IMR-90 (cell line): ENCODE measurements at regions not wholly inside any gene's neighbourhood (a gene's known extent, or its start where the extent isn't known, plus 50 kb on each side); places are given as distances from the start of the nearest gene placed in this dataset.

Source experiments
- ATAC-seq: fragments of 200-7000 bp; cut with Tn5 transposase; 2 replicates; pipeline ENCODE4 v1.9.1; 2020; ENCODE audit warnings: low read depth, mild to moderate bottlenecking, moderate library complexity
- BruUV-seq: library from RNA; stranded (reverse); fragments of 400-500 nt; replicated peaks from 2 replicates; lab custom pipeline; 2021; lab: Mats Ljungman, UMichigan
- CTCF ChIA-PET: fragments of 300-600 bp; formaldehyde crosslinking; extraction: SDS; loops from one replicate; lab custom pipeline; 2021; ENCODE audit warnings: antibody characterized with exemption; lab: Yijun Ruan, JAX
- POLR2A ChIA-PET: fragments of 300-600 bp; sonication (Branson Sonifier 250); formaldehyde crosslinking; loops from one replicate; lab custom pipeline; 2022; ENCODE audit warnings: antibody characterized with exemption; ENCODE audit not compliant: unreplicated experiment; lab: Charles Lee
- DNase-seq: peaks from one replicate; pipeline ENCODE4 v3.0.0; 2013
- H2AFZ ChIP-seq: replicated peaks from 2 replicates; pipeline ENCODE3; 2013; ENCODE audit warnings: low read length, mild to moderate bottlenecking; ENCODE audit not compliant: poor library complexity
- H2AK5ac ChIP-seq: 2 replicates; pipeline ENCODE4 v1.6.1; 2013; ENCODE audit warnings: low read depth, low read length, inconsistent platforms
- H2AK9ac ChIP-seq: replicated peaks from 2 replicates; pipeline ENCODE3; 2013; ENCODE audit warnings: mild to moderate bottlenecking, low read depth, low read length, moderate library complexity; ENCODE audit not compliant: poor library complexity
- H2BK120ac ChIP-seq: 2 replicates; pipeline ENCODE4 v1.6.1; 2013; ENCODE audit warnings: low read depth, low read length, inconsistent platforms
- H2BK15ac ChIP-seq: 3 replicates; pipeline ENCODE4 v1.6.1; 2013; ENCODE audit warnings: low read depth, low read length, inconsistent platforms
- H2BK20ac ChIP-seq: 2 replicates; pipeline ENCODE4 v1.6.1; 2013; ENCODE audit warnings: low read depth, mild to moderate bottlenecking, inconsistent platforms, low read length, moderate library complexity
- H2BK5ac ChIP-seq: 2 replicates; pipeline ENCODE4 v1.6.1; 2013; ENCODE audit warnings: mild to moderate bottlenecking, low read depth, low read length, inconsistent platforms; ENCODE audit not compliant: poor library complexity, severe bottlenecking
- H3K14ac ChIP-seq: replicated peaks from 2 replicates; pipeline ENCODE4 v1.6.1; 2013; ENCODE audit warnings: low read depth, low read length, inconsistent platforms
- H3K18ac ChIP-seq: 2 replicates; pipeline ENCODE4 v1.6.1; 2013; ENCODE audit warnings: low read depth, low read length, control low read depth
- H3K23ac ChIP-seq: 2 replicates; pipeline ENCODE4 v1.6.1; 2013; ENCODE audit warnings: low read depth, low read length, inconsistent platforms
- H3K27ac ChIP-seq: 2 replicates; pipeline ENCODE4 v1.5.1; 2013; ENCODE audit warnings: mild to moderate bottlenecking, control low read depth, low read length; ENCODE audit not compliant: insufficient read depth
- H3K27me3 ChIP-seq: 2 replicates; pipeline ENCODE4 v1.6.1; 2013; ENCODE audit warnings: low read length; ENCODE audit not compliant: control insufficient read depth, insufficient read depth
- H3K36me3 ChIP-seq: 2 replicates; pipeline ENCODE4 v1.6.1; 2013; ENCODE audit warnings: low read length, mixed read lengths; ENCODE audit not compliant: control insufficient read depth, insufficient read depth
- H3K4ac ChIP-seq: 2 replicates; pipeline ENCODE4 v1.6.1; 2013; ENCODE audit warnings: low read depth, low read length, inconsistent platforms
- H3K4me1 ChIP-seq: 2 replicates; pipeline ENCODE4 v1.6.1; 2013; ENCODE audit warnings: low read length, mixed read lengths; ENCODE audit not compliant: control insufficient read depth, insufficient read depth
- H3K4me2 ChIP-seq: 2 replicates; pipeline ENCODE4 v1.6.1; 2013; ENCODE audit warnings: low read depth, mild to moderate bottlenecking, control low read depth, low read length, moderate library complexity
- H3K4me3 ChIP-seq: 2 replicates; pipeline ENCODE4 v1.5.1; 2013; ENCODE audit warnings: low read depth, mild to moderate bottlenecking, control low read depth, low read length, moderate library complexity; ENCODE audit not compliant: insufficient read depth
- H3K56ac ChIP-seq: 2 replicates; pipeline ENCODE4 v1.6.1; 2013; ENCODE audit warnings: low read length, inconsistent platforms; ENCODE audit not compliant: insufficient read depth; ENCODE audit errors: extremely low read depth
- H3K79me1 ChIP-seq, 2 experiments: 2 replicates each; pipeline ENCODE4 v1.6.1; 2013; ENCODE audit warnings: low read length in 2 of 2, inconsistent platforms in 1 of 2, low read depth in 1 of 2
- H3K9ac ChIP-seq: 2 replicates; pipeline ENCODE4 v1.6.1; 2013; ENCODE audit warnings: low read depth, low read length, control low read depth
- H3K9me1 ChIP-seq: 2 replicates; pipeline ENCODE4 v1.6.1; 2013; ENCODE audit warnings: low read length, inconsistent platforms; ENCODE audit not compliant: insufficient read depth
- H3K9me3 ChIP-seq: 2 replicates; pipeline ENCODE4 v1.6.1; 2013; ENCODE audit warnings: low read length; ENCODE audit not compliant: control insufficient read depth, insufficient read depth
- H4K20me1 ChIP-seq: 2 replicates; pipeline ENCODE4 v1.6.1; 2013; ENCODE audit warnings: low read length, inconsistent platforms; ENCODE audit not compliant: insufficient read depth
- H4K5ac ChIP-seq: 2 replicates; pipeline ENCODE4 v1.6.1; 2013; ENCODE audit warnings: mild to moderate bottlenecking, low read depth, low read length, control low read depth
- H4K8ac ChIP-seq, 2 experiments: 2 replicates each; pipeline ENCODE4 v1.6.1; 2013; ENCODE audit warnings: low read depth in 2 of 2, low read length in 2 of 2, control low read depth in 1 of 2, inconsistent platforms in 1 of 2
- H4K91ac ChIP-seq: 2 replicates; pipeline ENCODE4 v1.6.1; 2013; ENCODE audit warnings: low read depth, low read length, inconsistent platforms; ENCODE audit not compliant: insufficient read depth
- BHLHE40 ChIP-seq: fragments of 150-350 bp; IDR thresholded peaks from 2 replicates; pipeline ENCODE4 v1.6.1; 2016; ENCODE audit warnings: mild to moderate bottlenecking, low read depth, low read length
- CEBPB ChIP-seq: IDR thresholded peaks from 2 replicates; pipeline ENCODE4 v1.6.1; 2012; ENCODE audit warnings: low read depth, low read length, improper control_type of control experiment
- CHD1 ChIP-seq: IDR thresholded peaks from 2 replicates; pipeline ENCODE4 v1.6.1; 2012; ENCODE audit warnings: low read depth, low read length, improper control_type of control experiment
- CTCF ChIP-seq: conservative IDR thresholded peaks from 2 replicates; pipeline ENCODE4 v1.5.1; 2012; ENCODE audit warnings: mild to moderate bottlenecking, low read depth, low read length, improper control_type of control experiment
- FOS ChIP-seq: fragments of 150-350 bp; IDR thresholded peaks from 2 replicates; pipeline ENCODE4 v1.6.1; 2016; ENCODE audit warnings: low read depth, low read length
- MAFK ChIP-seq: IDR thresholded peaks from 2 replicates; pipeline ENCODE4 v1.6.1; 2012; ENCODE audit warnings: low read depth, low read length, improper control_type of control experiment
- MAZ ChIP-seq: IDR thresholded peaks from 2 replicates; pipeline ENCODE4 v1.6.1; 2012; ENCODE audit warnings: low read depth, mild to moderate bottlenecking, low read length, improper control_type of control experiment, moderate library complexity, borderline replicate concordance
- MXI1 ChIP-seq: IDR thresholded peaks from 2 replicates; pipeline ENCODE4 v1.6.1; 2012; ENCODE audit warnings: low read depth, mild to moderate bottlenecking, low read length, moderate library complexity, borderline replicate concordance
- NFE2L2 ChIP-seq: fragments of 150-350 bp; IDR thresholded peaks from 2 replicates; pipeline ENCODE4 v1.6.1; 2016; ENCODE audit warnings: low read depth, mild to moderate bottlenecking, low read length
- POLR2A ChIP-seq: IDR thresholded peaks from 2 replicates; pipeline ENCODE4 v1.6.1; 2012; ENCODE audit warnings: mild to moderate bottlenecking, low read depth, low read length
- RAD21 ChIP-seq: IDR thresholded peaks from 2 replicates; pipeline ENCODE4 v1.6.1; 2012; ENCODE audit warnings: low read length, improper control_type of control experiment
- RCOR1 ChIP-seq: IDR thresholded peaks from 2 replicates; pipeline ENCODE4 v1.6.1; 2012; ENCODE audit warnings: mild to moderate bottlenecking, low read length, improper control_type of control experiment; ENCODE audit not compliant: insufficient replicate concordance
- RFX5 ChIP-seq: IDR thresholded peaks from 2 replicates; pipeline ENCODE4 v1.8.0; 2012; ENCODE audit warnings: low read depth, mild to moderate bottlenecking, low read length, moderate library complexity
- SMC3 ChIP-seq: fragments of 150-350 bp; IDR thresholded peaks from 2 replicates; pipeline ENCODE4 v1.6.1; 2016; ENCODE audit warnings: low read depth, mild to moderate bottlenecking, antibody characterized with exemption, low read length, moderate library complexity
- WGBS, 2 experiments: methylation state at CpG; one replicate each; pipeline versions ENCODE4 v1.1.5 to v1.1.7; 2013; ENCODE audit warnings: missing lambda C conversion rate in 2 of 2; ENCODE audit not compliant: insufficient read length in 1 of 2; ENCODE audit errors: extremely low coverage in 2 of 2; 5-methylcytosine and 5-hydroxymethylcytosine counted together
- dilution Hi-C: fragments of 300-500 bp; cut with HindIII; formaldehyde crosslinking; loops from one replicate; pipeline ENCODE4 v1.14.3; 2018; ENCODE audit warnings: low sequenced_read_pairs; ENCODE audit not compliant: unreplicated experiment
- in situ Hi-C: fragments of 300-500 bp; cut with MboI; formaldehyde crosslinking; loops from 3 replicates; pipeline ENCODE4 v1.14.3; 2019; ENCODE audit warnings: low sequenced_read_pairs, inconsistent platforms, mixed read lengths
- intact Hi-C: fragments of 100-400 bp; cut with micrococcal nuclease; formaldehyde crosslinking; loops from 2 replicates; pipeline ENCODE4 v1.10.0; 2022
- TF ChIP-seq, protein P1 (sequence below): fragments of 150-350 bp; IDR thresholded peaks from 2 replicates; pipeline ENCODE4 v1.6.1; 2017; ENCODE audit warnings: mild to moderate bottlenecking, antibody characterized with exemption, low read length, low read depth
- TF ChIP-seq, protein P2 (sequence below): fragments of 150-350 bp; IDR thresholded peaks from 2 replicates; pipeline ENCODE4 v1.6.1; 2016; ENCODE audit warnings: low read depth, mild to moderate bottlenecking, low read length, moderate library complexity, borderline replicate concordance

DNA sequence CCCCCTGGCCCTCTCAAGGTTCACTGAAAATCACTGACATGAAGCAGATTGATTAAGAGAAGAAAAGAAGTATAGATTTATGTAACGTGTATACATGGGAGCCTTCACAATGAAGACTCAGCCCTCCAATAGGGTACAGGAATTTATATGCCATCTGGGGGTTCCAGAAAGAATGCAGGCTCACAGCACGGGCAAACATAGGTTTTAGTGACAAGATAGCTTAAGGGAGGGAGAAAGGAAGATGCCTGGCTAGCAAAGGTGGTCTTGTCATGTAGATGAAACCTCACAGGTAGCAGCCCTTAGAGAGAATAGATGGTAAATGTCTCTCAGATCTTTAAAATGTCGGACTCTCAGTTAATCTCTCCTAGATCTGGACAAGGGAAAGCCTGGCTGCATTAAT lies 173.9 kb downstream of the RNF152 start:
- H2BK5ac ChIP-seq, result no peak overlapping the region
- H3K4me2 ChIP-seq, result no peak overlapping the region
- H2AK5ac ChIP-seq, result no peak overlapping the region
- intact Hi-C loops, result no loop called here
- no peak overlapping the region for H2BK120ac ChIP-seq
- no peaks in the 10 kb centered on the region for H3K36me3 ChIP-seq
- no peak overlapping the region for H2BK15ac ChIP-seq
- H3K79me1 ChIP-seq, result no peaks in the 10 kb centered on the region
- TF ChIP-seq MXI1, result no peak
- TF ChIP-seq BHLHE40, result no peak
- no peak for TF ChIP-seq CHD1
- no peak for TF ChIP-seq FOS
- TF ChIP-seq, protein P1, sequence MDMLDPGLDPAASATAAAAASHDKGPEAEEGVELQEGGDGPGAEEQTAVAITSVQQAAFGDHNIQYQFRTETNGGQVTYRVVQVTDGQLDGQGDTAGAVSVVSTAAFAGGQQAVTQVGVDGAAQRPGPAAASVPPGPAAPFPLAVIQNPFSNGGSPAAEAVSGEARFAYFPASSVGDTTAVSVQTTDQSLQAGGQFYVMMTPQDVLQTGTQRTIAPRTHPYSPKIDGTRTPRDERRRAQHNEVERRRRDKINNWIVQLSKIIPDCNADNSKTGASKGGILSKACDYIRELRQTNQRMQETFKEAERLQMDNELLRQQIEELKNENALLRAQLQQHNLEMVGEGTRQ, result no peak
- no peak for TF ChIP-seq MAZ
- TF ChIP-seq NFE2L2, result no peak
- TF ChIP-seq, protein P2, sequence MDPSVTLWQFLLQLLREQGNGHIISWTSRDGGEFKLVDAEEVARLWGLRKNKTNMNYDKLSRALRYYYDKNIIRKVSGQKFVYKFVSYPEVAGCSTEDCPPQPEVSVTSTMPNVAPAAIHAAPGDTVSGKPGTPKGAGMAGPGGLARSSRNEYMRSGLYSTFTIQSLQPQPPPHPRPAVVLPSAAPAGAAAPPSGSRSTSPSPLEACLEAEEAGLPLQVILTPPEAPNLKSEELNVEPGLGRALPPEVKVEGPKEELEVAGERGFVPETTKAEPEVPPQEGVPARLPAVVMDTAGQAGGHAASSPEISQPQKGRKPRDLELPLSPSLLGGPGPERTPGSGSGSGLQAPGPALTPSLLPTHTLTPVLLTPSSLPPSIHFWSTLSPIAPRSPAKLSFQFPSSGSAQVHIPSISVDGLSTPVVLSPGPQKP, result no peak
- no peak for TF ChIP-seq RAD21
- no peak for TF ChIP-seq MAFK
- TF ChIP-seq SMC3, result no peak
- TF ChIP-seq RFX5, result no peak
- TF ChIP-seq CTCF, result no peak
- no peak for TF ChIP-seq RCOR1
- TF ChIP-seq POLR2A, result no peak
- no peak for TF ChIP-seq CEBPB
- no peak overlapping the region for H4K5ac ChIP-seq
- ATAC-seq (no peak), DNase-seq (no peak)
- H2AFZ ChIP-seq, result no peak overlapping the region
- H3K56ac ChIP-seq, result no peak overlapping the region
- H3K4me3 ChIP-seq, result no peak overlapping the region
- H3K18ac ChIP-seq, result no peak overlapping the region
- H3K27me3 ChIP-seq, result no peaks in the 10 kb centered on the region
- no peaks in the 10 kb centered on the region for H3K9me3 ChIP-seq
- BruUV-seq, result no TSS peak
- H4K91ac ChIP-seq, result no peak overlapping the region
- H3K14ac ChIP-seq, result no peak overlapping the region
- H4K20me1 ChIP-seq, result no peaks in the 10 kb centered on the region
- H2BK20ac ChIP-seq, result no peak overlapping the region
- POLR2A ChIA-PET, result no interaction called here
- no peak overlapping the region for H3K4ac ChIP-seq
- no peaks in the 10 kb centered on the region for H3K4me1 ChIP-seq
- H2AK9ac ChIP-seq, result no peak overlapping the region
- H3K27ac ChIP-seq, result no peak overlapping the region
- H4K8ac ChIP-seq, result no peak overlapping the region
- no CpG with 5 or more reads among the region's 3 CpGs for WGBS, 2 experiments
- H3K9ac ChIP-seq, result no peak overlapping the region
- in situ Hi-C loops, result no loop called here
- H3K23ac ChIP-seq, result no peak overlapping the region
- no peaks in the 10 kb centered on the region for H3K9me1 ChIP-seq
- CTCF ChIA-PET, result no interaction called here
- dilution Hi-C loops, result no loop called here
